Stimulated activated CD4-positive, alpha-beta T cell treated with anti-CD3 and anti-CD28 coated beads, Interleukin-15, amount 100 ng/mL, for 48 hours (primary cell): ENCODE measurements at regions not wholly inside any gene's neighbourhood (a gene's known extent, or its start where the extent isn't known, plus 50 kb on each side); places are given as distances from the start of the nearest gene placed in this dataset.
"Not testable (repeated sequence)": the region's sequence is repeated elsewhere in the genome, so short reads cannot be mapped to it uniquely, and the experiment has no call there.

Experiments
- DNase-seq, 2 donors: peaks; one replicate each; pipeline ENCODE4 v3.0.0-alpha.2; 2020; ENCODE audit warnings: low read depth in 2 of 2

- no peak for DNase-seq
These were observed 109.2 kb upstream of the ZNF746 start for GRCh38 chr7:149606826-149607225.

GRCh38 chr7:149605696-149606095, 108.1 kb upstream of the ZNF746 start:
- DNase-seq = no peak

- DNase-seq = no peak
These were observed 106.9 kb upstream of the ZNF746 start for GRCh38 chr7:149604521-149604920.

GRCh38 chr7:149600669-149601330, 103.2 kb upstream of the ZNF746 start:
- peak; percentile 38 to 57 for DNase-seq

- DNase-seq = no peak
These were observed 102.1 kb upstream of the ZNF746 start for GRCh38 chr7:149599636-149600206.

- peak in 1 of 2 donors; percentile 14 for DNase-seq
These were observed 101.2 kb upstream of the ZNF746 start for GRCh38 chr7:149598721-149599308.

- not testable (repeated sequence) for DNase-seq
These were observed 100.2 kb upstream of the ZNF746 start for GRCh38 chr7:149597789-149598188.

- no peak for DNase-seq
These were observed 97.9 kb upstream of the ZNF746 start for GRCh38 chr7:149595541-149595940.

- no peak for DNase-seq
These were observed 97.5 kb upstream of the ZNF746 start for GRCh38 chr7:149595078-149595477.

GRCh38 chr7:149588930-149589329, 91.3 kb upstream of the ZNF746 start:
- DNase-seq = no peak

- no peak for DNase-seq
These were observed 89.3 kb upstream of the ZNF746 start for GRCh38 chr7:149586646-149587645.

- DNase-seq = no peak
These were observed 86.9 kb upstream of the ZNF746 start for GRCh38 chr7:149584530-149584929.

- no peak for DNase-seq
These were observed 86.4 kb upstream of the ZNF746 start for GRCh38 chr7:149584009-149584408.

GRCh38 chr7:149580328-149580727, 82.7 kb upstream of the ZNF746 start:
- no peak for DNase-seq

- DNase-seq = not testable (repeated sequence)
These were observed 81.8 kb upstream of the ZNF746 start for GRCh38 chr7:149579365-149579764.

- not testable (repeated sequence) for DNase-seq
These were observed 76.8 kb upstream of the ZNF746 start for GRCh38 chr7:149574428-149574827.

- no peak for DNase-seq
These were observed 75.9 kb upstream of the ZNF746 start for GRCh38 chr7:149573519-149573918.

- DNase-seq = not testable (repeated sequence)
These were observed 75.3 kb upstream of the ZNF746 start for GRCh38 chr7:149572920-149573319.

GRCh38 chr7:149570784-149571183, 73.2 kb upstream of the ZNF746 start:
- no peak for DNase-seq

GRCh38 chr7:149569726-149570422, 72.3 kb upstream of the ZNF746 start:
- no peak for DNase-seq

- DNase-seq = no peak
These were observed 71.6 kb upstream of the ZNF746 start for GRCh38 chr7:149569025-149569725.
